ENCODE measurements at regions not wholly inside any gene's neighbourhood (a gene's known extent, or its start where the extent isn't known, plus 50 kb on each side); places are given as distances from the start of the nearest gene placed in this dataset.

- no peak overlapping the region for H3K4me3 ChIP-seq
- no peak for TF ChIP-seq EP300 (IDR thresholded peaks at IDR 0.05)
- no peak for TF ChIP-seq CTCF (IDR thresholded peaks at IDR 0.05)
- no peak for TF ChIP-seq POLR2A (IDR thresholded peaks at IDR 0.05)
- no peaks in the 10 kb centered on the region for H3K36me3 ChIP-seq
- DNase-seq (ENCODE audit: low spot score in 2 of 2), result no peak
- no peaks in the 10 kb centered on the region for H3K4me1 ChIP-seq
- WGBS, 2 donors, result 96% methylated on average over 3 of the region's 3 CpGs
- no peak overlapping the region for H3K27ac ChIP-seq
- no peaks in the 10 kb centered on the region for H3K9me3 ChIP-seq
- H3K27me3 ChIP-seq, result peaks cover 0 to 12% of the 10 kb centered on the region in 2 donors
Observed at GRCh38 chr7:128158370-128158769, 82.7 kb upstream of the LEP start.

- H3K9me3 ChIP-seq, result no peaks in the 10 kb centered on the region
- peaks cover 0 to 30% of the 10 kb centered on the region in 2 donors for H3K27me3 ChIP-seq
- H3K36me3 ChIP-seq, result no peaks in the 10 kb centered on the region
- no peaks in the 10 kb centered on the region for H3K4me1 ChIP-seq
- no peak overlapping the region for H3K4me3 ChIP-seq
- H3K27ac ChIP-seq, result no peak overlapping the region
- DNase-seq (ENCODE audit: low spot score in 2 of 2), result no peak
- TF ChIP-seq CTCF (IDR thresholded peaks at IDR 0.05) (no peak), EP300 (IDR thresholded peaks at IDR 0.05) (no peak), POLR2A (IDR thresholded peaks at IDR 0.05) (no peak)
- WGBS, 2 donors, result 70 to 81% methylated on average over 6 of the region's 6 CpGs
Observed at GRCh38 chr7:128160296-128160695, 80.8 kb upstream of the LEP start.

GRCh38 chr7:128161466-128162125, 79.5 kb upstream of the LEP start:
- 91 to 92% methylated on average over 7 of the region's 7 CpGs for WGBS, 2 donors
- H3K9me3 ChIP-seq, result no peaks in the 10 kb centered on the region
- H3K27ac ChIP-seq, result no peak overlapping the region
- peaks cover 0 to 43% of the 10 kb centered on the region in 2 donors for H3K27me3 ChIP-seq
- TF ChIP-seq EP300 (IDR thresholded peaks at IDR 0.05) (no peak), CTCF (IDR thresholded peaks at IDR 0.05) (no peak), POLR2A (IDR thresholded peaks at IDR 0.05) (no peak)
- H3K4me3 ChIP-seq, result no peak overlapping the region
- H3K36me3 ChIP-seq, result no peaks in the 10 kb centered on the region
- DNase-seq (ENCODE audit: low spot score in 2 of 2), result no peak
- peaks cover 0 to 8% (median 2%) of the 10 kb centered on the region in 4 donors for H3K4me1 ChIP-seq

GRCh38 chr7:128162666-128163065, 78.4 kb upstream of the LEP start:
- Histone ChIP-seq H3K9me3 (no peaks in the 10 kb centered on the region), H3K27me3 (peaks cover 0 to 53% of the 10 kb centered on the region in 2 donors), H3K4me1 (peaks cover 0 to 18% (median 9%) of the 10 kb centered on the region in 4 donors), H3K36me3 (no peaks in the 10 kb centered on the region), H3K4me3 (no peak overlapping the region), H3K27ac (no peak overlapping the region)
- no peak for DNase-seq (ENCODE audit: low spot score in 2 of 2)
- 72 to 83% methylated on average over 2 of the region's 2 CpGs for WGBS, 2 donors
- no peak for TF ChIP-seq CTCF (IDR thresholded peaks at IDR 0.05)
- TF ChIP-seq EP300 (IDR thresholded peaks at IDR 0.05), result no peak
- no peak for TF ChIP-seq POLR2A (IDR thresholded peaks at IDR 0.05)

GRCh38 chr7:128163473-128163872, 77.6 kb upstream of the LEP start:
- no peak overlapping the region for H3K4me3 ChIP-seq
- 78 to 88% methylated on average over 2 of the region's 2 CpGs for WGBS, 2 donors
- peaks cover 0 to 61% of the 10 kb centered on the region in 2 donors for H3K27me3 ChIP-seq
- H3K9me3 ChIP-seq, result no peaks in the 10 kb centered on the region
- no peaks in the 10 kb centered on the region for H3K36me3 ChIP-seq
- no peak overlapping the region for H3K27ac ChIP-seq
- no peak for DNase-seq (ENCODE audit: low spot score in 2 of 2)
- peaks cover 0 to 26% (median 15%) of the 10 kb centered on the region in 4 donors for H3K4me1 ChIP-seq
- TF ChIP-seq POLR2A (IDR thresholded peaks at IDR 0.05) (no peak), EP300 (IDR thresholded peaks at IDR 0.05) (no peak), CTCF (IDR thresholded peaks at IDR 0.05) (no peak)

All from tibial nerve (tissue), 4 donors.